ENCODE measurements at regions not wholly inside any gene's neighbourhood (a gene's known extent, or its start where the extent isn't known, plus 50 kb on each side); places are given as distances from the start of the nearest gene placed in this dataset.

- no peaks in the 10 kb centered on the region for H3K9me1 ChIP-seq (ENCODE audit: control insufficient read depth, extremely low read depth, insufficient read depth, low read length)
- H2AFZ ChIP-seq (ENCODE audit: control insufficient read depth, low read length) = no peak overlapping the region
- no peak overlapping the region for H3K4me3 ChIP-seq (ENCODE audit: control insufficient read depth in 2 of 3, extremely low read depth in 1 of 3, insufficient read depth in 2 of 3, low read depth in 1 of 3, low read length in 3 of 3)
- TF ChIP-seq CTCF (optimal IDR thresholded peaks at IDR 0.05 in 1 of 3, IDR thresholded peaks at IDR 0.05 in 1 of 3, conservative IDR thresholded peaks at IDR 0.05 in 1 of 3; ENCODE audit: extremely low read depth in 1 of 3, insufficient read depth in 2 of 3, low read length in 3 of 3) (no peak), EZH2 (IDR thresholded peaks at IDR 0.05; ENCODE audit: low read length) (no peak)
- H3K79me2 ChIP-seq (ENCODE audit: control insufficient read depth, insufficient read depth, low read length) = no peaks in the 10 kb centered on the region
- no peak overlapping the region for H3K27ac ChIP-seq (ENCODE audit: control insufficient read depth, insufficient read depth, low read length)
- no peaks in the 10 kb centered on the region for H4K20me1 ChIP-seq (ENCODE audit: control insufficient read depth, extremely low read depth, insufficient read depth, low read length)
- H3K4me1 ChIP-seq (ENCODE audit: control insufficient read depth, extremely low read depth, insufficient read depth, low read length) = no peaks in the 10 kb centered on the region
- H3K9me3 ChIP-seq (ENCODE audit: control insufficient read depth, low read depth, low read length) = no peaks in the 10 kb centered on the region
- FAIRE-seq (no peak), DNase-seq (ENCODE audit: low read depth, low spot score) (no peak)
- H3K9ac ChIP-seq (ENCODE audit: control insufficient read depth, extremely low read depth, insufficient read depth, low read length) = no peak overlapping the region
- H3K4me2 ChIP-seq (ENCODE audit: control insufficient read depth, extremely low read depth, insufficient read depth, low read depth, low read length) = no peak overlapping the region
- H3K27me3 ChIP-seq (ENCODE audit: control insufficient read depth, extremely low read depth, insufficient read depth, low read length) = no peaks in the 10 kb centered on the region
- dilution Hi-C loops (cut with MboI; ENCODE audit: extremely low pct_ligation_motif_present, low sequenced_read_pairs) = no loop called here
- H3K36me3 ChIP-seq (ENCODE audit: control insufficient read depth in 2 of 2, extremely low read depth in 1 of 2, insufficient read depth in 2 of 2, low read length in 2 of 2) = no peaks in the 10 kb centered on the region
These were observed 55.8 kb upstream of the RC3H1 start for GRCh38 chr1:174077749-174078490.

GRCh38 chr1:174075245-174075692, 53.1 kb upstream of the RC3H1 start:
- Histone ChIP-seq H4K20me1 (ENCODE audit: control insufficient read depth, extremely low read depth, insufficient read depth, low read length) (no peaks in the 10 kb centered on the region), H3K27ac (ENCODE audit: control insufficient read depth, insufficient read depth, low read length) (no peak overlapping the region), H2AFZ (ENCODE audit: control insufficient read depth, low read length) (no peak overlapping the region), H3K9me3 (ENCODE audit: control insufficient read depth, low read depth, low read length) (no peaks in the 10 kb centered on the region), H3K27me3 (ENCODE audit: control insufficient read depth, extremely low read depth, insufficient read depth, low read length) (no peaks in the 10 kb centered on the region), H3K9ac (ENCODE audit: control insufficient read depth, extremely low read depth, insufficient read depth, low read length) (no peak overlapping the region), H3K79me2 (ENCODE audit: control insufficient read depth, insufficient read depth, low read length) (no peaks in the 10 kb centered on the region), H3K4me3 (ENCODE audit: control insufficient read depth in 2 of 3, extremely low read depth in 1 of 3, insufficient read depth in 2 of 3, low read depth in 1 of 3, low read length in 3 of 3) (no peak overlapping the region), H3K9me1 (ENCODE audit: control insufficient read depth, extremely low read depth, insufficient read depth, low read length) (no peaks in the 10 kb centered on the region), H3K4me2 (ENCODE audit: control insufficient read depth, extremely low read depth, insufficient read depth, low read depth, low read length) (no peak overlapping the region), H3K4me1 (ENCODE audit: control insufficient read depth, extremely low read depth, insufficient read depth, low read length) (no peaks in the 10 kb centered on the region), H3K36me3 (ENCODE audit: control insufficient read depth in 2 of 2, extremely low read depth in 1 of 2, insufficient read depth in 2 of 2, low read length in 2 of 2) (no peaks in the 10 kb centered on the region)
- dilution Hi-C loops (cut with MboI; ENCODE audit: extremely low pct_ligation_motif_present, low sequenced_read_pairs) = no loop called here
- FAIRE-seq = no peak
- no peak for DNase-seq (ENCODE audit: low read depth, low spot score)
- TF ChIP-seq EZH2 (IDR thresholded peaks at IDR 0.05; ENCODE audit: low read length) (no peak), CTCF (optimal IDR thresholded peaks at IDR 0.05 in 1 of 3, IDR thresholded peaks at IDR 0.05 in 1 of 3, conservative IDR thresholded peaks at IDR 0.05 in 1 of 3; ENCODE audit: extremely low read depth in 1 of 3, insufficient read depth in 2 of 3, low read length in 3 of 3) (no peak)
